ENCODE measurements at regions not wholly inside any gene's neighbourhood (a gene's known extent, or its start where the extent isn't known, plus 50 kb on each side); places are given as distances from the start of the nearest gene placed in this dataset.

DNA sequence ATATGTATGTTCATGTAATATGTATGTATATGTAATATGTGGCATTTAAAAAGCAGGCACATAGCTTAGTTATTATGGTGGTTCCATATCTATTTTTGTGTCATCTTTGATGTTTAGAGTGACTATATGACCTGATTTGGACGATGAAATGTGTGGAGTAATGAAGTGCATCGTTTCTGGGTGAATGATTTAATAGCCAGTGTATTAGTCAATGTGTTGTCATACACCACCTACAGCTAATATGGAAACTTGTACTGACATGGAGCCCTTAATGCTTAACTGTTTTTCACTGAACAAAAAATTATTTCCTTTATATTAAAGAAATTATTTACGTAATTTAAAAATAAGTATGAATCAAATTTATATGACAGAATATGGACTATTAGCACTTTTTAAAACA lies 292.3 kb upstream of the FSTL5 start:
- no peak overlapping the region for H3K27ac ChIP-seq
- TF ChIP-seq POLR2A (IDR thresholded peaks at IDR 0.05) (no peak), POLR2AphosphoS5 (IDR thresholded peaks at IDR 0.05; ENCODE audit: insufficient read depth in 1 of 2, low read depth in 1 of 2) (no peak)
- TF ChIP-seq, protein P1, sequence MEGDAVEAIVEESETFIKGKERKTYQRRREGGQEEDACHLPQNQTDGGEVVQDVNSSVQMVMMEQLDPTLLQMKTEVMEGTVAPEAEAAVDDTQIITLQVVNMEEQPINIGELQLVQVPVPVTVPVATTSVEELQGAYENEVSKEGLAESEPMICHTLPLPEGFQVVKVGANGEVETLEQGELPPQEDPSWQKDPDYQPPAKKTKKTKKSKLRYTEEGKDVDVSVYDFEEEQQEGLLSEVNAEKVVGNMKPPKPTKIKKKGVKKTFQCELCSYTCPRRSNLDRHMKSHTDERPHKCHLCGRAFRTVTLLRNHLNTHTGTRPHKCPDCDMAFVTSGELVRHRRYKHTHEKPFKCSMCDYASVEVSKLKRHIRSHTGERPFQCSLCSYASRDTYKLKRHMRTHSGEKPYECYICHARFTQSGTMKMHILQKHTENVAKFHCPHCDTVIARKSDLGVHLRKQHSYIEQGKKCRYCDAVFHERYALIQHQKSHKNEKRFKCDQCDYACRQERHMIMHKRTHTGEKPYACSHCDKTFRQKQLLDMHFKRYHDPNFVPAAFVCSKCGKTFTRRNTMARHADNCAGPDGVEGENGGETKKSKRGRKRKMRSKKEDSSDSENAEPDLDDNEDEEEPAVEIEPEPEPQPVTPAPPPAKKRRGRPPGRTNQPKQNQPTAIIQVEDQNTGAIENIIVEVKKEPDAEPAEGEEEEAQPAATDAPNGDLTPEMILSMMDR (IDR thresholded peaks at IDR 0.05) = no peak
- H3K4me1 ChIP-seq = no peaks in the 10 kb centered on the region
- H3K36me3 ChIP-seq = no peaks in the 10 kb centered on the region
- H3K4me3 ChIP-seq = no peak overlapping the region
- H3K27me3 ChIP-seq = no peaks in the 10 kb centered on the region
- intact Hi-C loops (cut with DNase I) = no loop called here
- no peak for DNase-seq (ENCODE audit: extremely low spot score in 2 of 2)
- no peaks in the 10 kb centered on the region for H3K9me3 ChIP-seq

DNA sequence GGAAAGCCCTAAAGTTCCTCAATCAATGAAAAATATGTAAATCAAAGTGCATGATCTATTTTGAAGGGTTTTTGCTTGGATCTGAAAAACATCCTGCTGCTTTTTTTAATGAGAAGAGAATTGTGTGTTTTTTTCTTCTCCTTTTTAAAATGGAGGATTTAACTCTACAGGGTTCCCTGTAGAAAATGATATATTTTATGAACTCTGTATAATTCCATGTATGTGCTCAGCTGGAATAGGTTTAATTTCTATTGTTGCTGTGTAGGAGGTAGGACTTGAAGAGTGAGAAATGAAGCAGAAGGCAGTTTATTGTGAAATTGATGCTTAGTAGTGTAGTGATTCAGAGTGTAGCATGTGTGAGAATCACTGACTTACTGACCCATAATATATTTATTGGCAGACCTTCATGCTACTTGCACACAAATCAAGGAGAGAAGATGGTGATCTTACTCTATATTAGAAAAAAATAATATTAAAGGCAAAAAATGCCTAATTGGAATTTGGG lies 286.8 kb upstream of the FSTL5 start:
- DNase-seq (ENCODE audit: extremely low spot score in 2 of 2) = no peak
- H3K27ac ChIP-seq = no peak overlapping the region
- no peaks in the 10 kb centered on the region for H3K36me3 ChIP-seq
- TF ChIP-seq, protein P1 (IDR thresholded peaks at IDR 0.05) = no peak
- TF ChIP-seq POLR2AphosphoS5 (IDR thresholded peaks at IDR 0.05; ENCODE audit: insufficient read depth in 1 of 2, low read depth in 1 of 2) = no peak
- TF ChIP-seq POLR2A (IDR thresholded peaks at IDR 0.05) = no peak
- H3K4me3 ChIP-seq = no peak overlapping the region
- intact Hi-C loops (cut with DNase I) = no loop called here
- H3K4me1 ChIP-seq = no peaks in the 10 kb centered on the region
- no peaks in the 10 kb centered on the region for H3K9me3 ChIP-seq
- H3K27me3 ChIP-seq = no peaks in the 10 kb centered on the region

DNA sequence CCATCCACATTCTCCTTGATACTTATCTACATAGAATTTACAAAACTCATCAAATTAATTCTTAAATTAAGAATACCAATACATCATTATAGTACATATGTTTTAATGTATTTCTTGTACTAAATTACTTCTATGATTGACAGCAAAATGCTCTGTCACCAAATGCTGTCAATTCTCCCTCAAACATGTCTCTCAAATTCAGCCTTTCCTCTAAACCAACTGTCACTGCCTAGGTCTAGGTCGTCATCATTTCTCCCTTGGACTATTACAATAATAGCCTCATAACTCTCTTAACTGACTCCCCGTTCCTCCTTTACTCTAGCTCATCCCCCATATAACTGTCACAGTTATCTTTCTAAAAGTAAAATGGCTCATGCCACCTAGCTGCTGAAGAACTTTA lies 279.7 kb upstream of the FSTL5 start:
- intact Hi-C loops (cut with DNase I) = no loop called here
- TF ChIP-seq POLR2A (IDR thresholded peaks at IDR 0.05) (no peak), POLR2AphosphoS5 (IDR thresholded peaks at IDR 0.05; ENCODE audit: insufficient read depth in 1 of 2, low read depth in 1 of 2) (no peak)
- TF ChIP-seq, protein P1 (IDR thresholded peaks at IDR 0.05) = no peak
- Histone ChIP-seq H3K4me3 (no peak overlapping the region), H3K4me1 (no peaks in the 10 kb centered on the region), H3K27me3 (no peaks in the 10 kb centered on the region), H3K27ac (no peak overlapping the region), H3K9me3 (no peaks in the 10 kb centered on the region), H3K36me3 (no peaks in the 10 kb centered on the region)
- no peak for DNase-seq (ENCODE audit: extremely low spot score in 2 of 2)

DNA sequence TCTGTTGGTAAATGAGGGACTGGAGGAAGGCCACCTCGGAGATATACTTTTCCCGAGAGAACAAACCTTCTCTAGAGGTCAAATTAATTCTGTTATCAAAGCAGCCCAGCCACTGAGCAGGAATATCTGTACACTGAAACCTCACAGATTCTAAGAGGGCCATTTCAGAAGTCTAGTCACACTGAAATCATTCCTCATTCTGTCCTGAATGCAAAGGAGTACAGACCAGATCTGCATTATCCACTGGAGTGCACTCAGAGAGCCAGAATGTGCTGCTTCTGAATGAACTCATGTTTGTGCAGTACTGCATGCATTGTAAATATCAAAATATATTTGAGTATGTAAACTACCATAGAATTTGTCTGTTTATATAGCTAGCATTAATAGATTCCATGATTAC lies 278.3 kb upstream of the FSTL5 start:
- Histone ChIP-seq H3K4me3 (no peak overlapping the region), H3K27ac (no peak overlapping the region), H3K36me3 (no peaks in the 10 kb centered on the region), H3K4me1 (no peaks in the 10 kb centered on the region), H3K27me3 (no peaks in the 10 kb centered on the region), H3K9me3 (no peaks in the 10 kb centered on the region)
- intact Hi-C loops (cut with DNase I) = no loop called here
- TF ChIP-seq POLR2A (IDR thresholded peaks at IDR 0.05) (no peak), POLR2AphosphoS5 (IDR thresholded peaks at IDR 0.05; ENCODE audit: insufficient read depth in 1 of 2, low read depth in 1 of 2) (no peak)
- TF ChIP-seq, protein P1 (IDR thresholded peaks at IDR 0.05) = no peak
- no peak for DNase-seq (ENCODE audit: extremely low spot score in 2 of 2)

DNA sequence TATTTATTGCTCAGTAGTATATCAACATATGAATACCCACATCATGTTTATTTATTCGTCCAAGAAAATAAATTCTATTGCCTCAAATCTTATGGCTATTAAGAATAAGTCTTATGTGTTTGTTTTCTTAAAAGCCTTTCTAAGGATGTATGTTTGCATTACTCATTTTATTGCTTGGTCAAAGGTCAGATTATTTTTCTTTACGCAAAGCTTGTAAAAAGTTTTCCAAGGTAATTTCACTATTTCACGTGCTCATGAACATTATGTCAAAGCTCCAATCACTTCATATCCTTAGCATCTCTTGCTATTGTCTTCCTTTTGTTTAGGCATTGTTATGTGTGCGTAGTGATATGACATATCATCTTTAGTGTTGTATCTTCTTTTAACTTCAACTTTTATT lies 258.5 kb upstream of the FSTL5 start:
- H3K4me3 ChIP-seq = no peak overlapping the region
- H3K27ac ChIP-seq = no peak overlapping the region
- intact Hi-C loops (cut with DNase I) = no loop called here
- no peaks in the 10 kb centered on the region for H3K27me3 ChIP-seq
- H3K36me3 ChIP-seq = no peaks in the 10 kb centered on the region
- TF ChIP-seq POLR2A (IDR thresholded peaks at IDR 0.05) = no peak
- TF ChIP-seq POLR2AphosphoS5 (IDR thresholded peaks at IDR 0.05; ENCODE audit: insufficient read depth in 1 of 2, low read depth in 1 of 2) = no peak
- TF ChIP-seq, protein P1 (IDR thresholded peaks at IDR 0.05) = no peak
- no peak for DNase-seq (ENCODE audit: extremely low spot score in 2 of 2)
- no peaks in the 10 kb centered on the region for H3K4me1 ChIP-seq
- no peaks in the 10 kb centered on the region for H3K9me3 ChIP-seq

Data from vagina (tissue), 2 donors.